ENCODE measurements at regions not wholly inside any gene's neighbourhood (a gene's known extent, or its start where the extent isn't known, plus 50 kb on each side); places are given as distances from the start of the nearest gene placed in this dataset.

GRCh38 chr9:18046068-18046467 is 427.9 kb upstream of the ADAMTSL1 start:
- no peak overlapping the region for H3K4me3 ChIP-seq (replicated peaks; ENCODE audit: low read depth, low read length)
- no peak for DNase-seq (ENCODE audit: extremely low read depth, low read depth)
- no peak for TF ChIP-seq CTCF (IDR thresholded peaks at IDR 0.05; ENCODE audit: low read depth, low read length, missing control alignments)

- no peak for TF ChIP-seq CTCF (IDR thresholded peaks at IDR 0.05; ENCODE audit: low read depth, low read length, missing control alignments)
- no peak overlapping the region for H3K4me3 ChIP-seq (replicated peaks; ENCODE audit: low read depth, low read length)
- DNase-seq (ENCODE audit: extremely low read depth, low read depth) = no peak
These were observed 422.3 kb upstream of the ADAMTSL1 start for GRCh38 chr9:18051638-18052037.

- DNase-seq (ENCODE audit: extremely low read depth, low read depth) = no peak
- no peak overlapping the region for H3K4me3 ChIP-seq (replicated peaks; ENCODE audit: low read depth, low read length)
- no peak for TF ChIP-seq CTCF (IDR thresholded peaks at IDR 0.05; ENCODE audit: low read depth, low read length, missing control alignments)
These were observed 421.9 kb upstream of the ADAMTSL1 start for GRCh38 chr9:18052060-18052459.

- no peak for DNase-seq (ENCODE audit: extremely low read depth, low read depth)
- no peak for TF ChIP-seq CTCF (IDR thresholded peaks at IDR 0.05; ENCODE audit: low read depth, low read length, missing control alignments)
- no peak overlapping the region for H3K4me3 ChIP-seq (replicated peaks; ENCODE audit: low read depth, low read length)
These were observed 417.5 kb upstream of the ADAMTSL1 start for GRCh38 chr9:18056269-18056992.

- TF ChIP-seq CTCF (IDR thresholded peaks at IDR 0.05; ENCODE audit: low read depth, low read length, missing control alignments) = no peak
- DNase-seq (ENCODE audit: extremely low read depth, low read depth) = no peak
- no peak overlapping the region for H3K4me3 ChIP-seq (replicated peaks; ENCODE audit: low read depth, low read length)
These were observed 417.0 kb upstream of the ADAMTSL1 start for GRCh38 chr9:18056993-18057369.

GRCh38 chr9:18058564-18059442 is 415.1 kb upstream of the ADAMTSL1 start:
- no peak for DNase-seq (ENCODE audit: extremely low read depth, low read depth)
- TF ChIP-seq CTCF (IDR thresholded peaks at IDR 0.05; ENCODE audit: low read depth, low read length, missing control alignments) = no peak
- no peak overlapping the region for H3K4me3 ChIP-seq (replicated peaks; ENCODE audit: low read depth, low read length)

All from HFF-Myc (cell line).